ENCODE measurements at regions not wholly inside any gene's neighbourhood (a gene's known extent, or its start where the extent isn't known, plus 50 kb on each side); places are given as distances from the start of the nearest gene placed in this dataset.

GRCh38 chr2:8573234-8573941 lies 108.5 kb upstream of the ID2 start:
- DNase-seq = no peak

- no peak for DNase-seq
These were observed 108.0 kb upstream of the ID2 start for GRCh38 chr2:8573942-8574195.

- DNase-seq = no peak
These were observed 107.4 kb upstream of the ID2 start for GRCh38 chr2:8574196-8575037.

- no peak for DNase-seq
These were observed 106.6 kb upstream of the ID2 start for GRCh38 chr2:8575038-8575833.

GRCh38 chr2:8575834-8576423 lies 105.9 kb upstream of the ID2 start:
- DNase-seq = no peak

- DNase-seq = no peak
These were observed 105.2 kb upstream of the ID2 start for GRCh38 chr2:8576525-8577167.

- DNase-seq = no peak
These were observed 104.3 kb upstream of the ID2 start for GRCh38 chr2:8577573-8577972.

- DNase-seq = no peak
These were observed 103.3 kb upstream of the ID2 start for GRCh38 chr2:8578335-8579244.

- no peak for DNase-seq
These were observed 102.3 kb upstream of the ID2 start for GRCh38 chr2:8579485-8580085.

GRCh38 chr2:8580316-8581233 lies 101.3 kb upstream of the ID2 start:
- DNase-seq = no peak

GRCh38 chr2:8581234-8581561 lies 100.7 kb upstream of the ID2 start:
- no peak for DNase-seq

- no peak for DNase-seq
These were observed 100.2 kb upstream of the ID2 start for GRCh38 chr2:8581601-8582041.

- DNase-seq = no peak
These were observed 99.7 kb upstream of the ID2 start for GRCh38 chr2:8582191-8582590.

GRCh38 chr2:8582651-8583399 lies 99.0 kb upstream of the ID2 start:
- no peak for DNase-seq

- DNase-seq = no peak
These were observed 98.3 kb upstream of the ID2 start for GRCh38 chr2:8583400-8584173.

GRCh38 chr2:8584174-8585066 lies 97.4 kb upstream of the ID2 start:
- no peak for DNase-seq

GRCh38 chr2:8586457-8587051 lies 95.3 kb upstream of the ID2 start:
- DNase-seq = no peak
